GM18907 (cell line): ENCODE measurements at regions not wholly inside any gene's neighbourhood (a gene's known extent, or its start where the extent isn't known, plus 50 kb on each side); places are given as distances from the start of the nearest gene placed in this dataset.
"Not testable (repeated sequence)": the region's sequence is repeated elsewhere in the genome, so short reads cannot be mapped to it uniquely, and the experiment has no call there.

ENCODE experiments used
- ATAC-seq: cut with Tn5 transposase; IDR thresholded peaks from one replicate; pipeline ENCODE4 v1.9.1; 2021; ENCODE audit warnings: mild to moderate bottlenecking, moderate library complexity; ENCODE audit not compliant: unreplicated experiment

DNA sequence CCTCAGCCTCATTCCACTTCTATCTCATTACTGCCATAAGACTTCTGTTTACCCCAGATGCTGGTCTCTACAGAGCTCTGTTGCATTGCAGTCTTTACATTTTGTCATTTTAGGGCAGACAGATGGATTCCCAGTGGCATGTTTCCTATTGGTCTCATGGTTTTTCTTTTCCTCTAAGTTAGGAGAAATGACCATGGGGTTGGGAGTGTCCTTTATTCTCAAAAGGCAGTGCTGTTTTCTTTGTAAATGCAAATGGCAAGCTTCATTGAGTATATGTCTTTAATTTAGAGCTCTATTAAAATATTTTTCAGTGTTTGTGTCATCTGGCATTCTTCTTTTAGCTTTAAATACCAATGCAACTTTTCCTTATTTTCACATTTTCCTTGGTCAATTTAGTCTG, 57.0 kb downstream of the MSTN start:
- no peak for ATAC-seq

DNA sequence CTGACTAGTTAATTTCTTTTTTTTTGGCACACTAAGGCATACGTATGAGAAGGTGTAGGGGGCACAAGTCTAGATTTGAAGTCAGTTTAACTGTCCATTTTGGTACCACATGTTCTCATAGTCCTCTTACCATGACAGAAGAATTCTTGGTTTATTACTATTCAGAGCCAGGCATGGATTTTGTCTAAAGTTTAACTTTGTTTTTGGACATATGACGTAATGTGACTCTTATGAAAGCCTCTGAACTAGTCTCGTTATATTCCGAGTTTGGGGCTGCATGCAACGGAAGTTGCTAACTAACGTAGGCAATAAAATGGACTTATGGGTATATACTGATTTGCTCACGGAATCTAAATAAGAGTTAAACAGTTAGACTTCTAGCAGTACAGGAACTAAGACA, 62.9 kb downstream of the MSTN start:
- ATAC-seq = no peak

DNA sequence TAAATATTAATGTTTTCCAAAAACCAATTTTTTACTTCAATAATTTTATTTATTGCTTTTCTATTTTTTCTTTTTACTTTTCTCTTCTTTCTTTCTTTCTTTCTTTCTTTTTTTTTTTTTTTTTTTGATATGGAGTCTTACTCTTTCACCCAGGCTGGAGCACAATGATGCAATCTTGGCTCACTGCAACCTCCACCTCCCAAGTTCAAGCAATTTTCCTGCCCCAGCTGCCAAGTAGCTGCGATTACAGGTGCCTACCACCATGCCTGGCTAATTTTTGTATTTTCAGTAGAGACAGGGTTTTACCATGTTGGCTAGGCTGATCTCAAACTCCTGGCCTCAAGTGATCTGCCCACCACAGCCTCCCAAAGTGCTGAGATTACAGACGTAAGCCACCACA, 63.9 kb downstream of the MSTN start:
- not testable (repeated sequence) for ATAC-seq

DNA sequence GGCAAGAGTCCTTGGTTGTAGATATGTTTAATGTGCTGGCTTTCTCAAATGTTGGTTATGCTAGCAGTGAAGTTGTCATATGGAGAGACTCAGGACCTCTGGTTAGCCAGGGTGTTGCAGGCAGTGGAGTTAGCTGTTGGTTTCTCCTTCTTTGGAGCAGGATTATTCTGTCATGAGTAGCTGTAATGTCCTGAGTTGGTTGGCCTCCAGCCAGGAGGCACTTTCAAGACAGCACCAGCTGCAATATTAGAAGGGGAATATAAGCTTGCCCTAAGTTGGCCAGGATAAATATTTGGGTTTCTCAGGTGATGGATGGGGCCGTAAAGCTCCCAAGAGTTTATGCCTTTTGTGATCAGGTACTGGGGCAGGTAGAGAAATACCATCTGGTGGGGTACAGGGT, 65.5 kb downstream of the MSTN start:
- no peak for ATAC-seq

DNA sequence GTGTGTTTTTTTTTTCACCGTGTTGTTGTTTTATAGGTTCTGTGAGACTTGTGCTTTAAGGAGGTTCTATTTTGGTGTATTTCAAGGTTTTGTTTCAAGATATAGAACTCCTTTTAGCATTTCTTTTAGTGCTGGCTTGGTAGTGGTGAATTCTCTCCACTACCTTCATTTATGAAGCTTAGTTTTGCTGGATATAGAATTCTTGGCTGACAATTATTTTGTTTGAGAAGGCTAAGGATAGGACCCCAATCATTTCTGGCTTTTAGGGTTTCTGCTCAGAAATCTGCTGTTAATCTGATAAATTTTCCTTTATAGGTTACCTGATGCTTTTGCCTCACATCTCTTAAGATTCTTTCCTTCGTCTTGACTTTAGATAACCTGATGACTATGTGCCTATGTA, 66.8 kb downstream of the MSTN start:
- no peak for ATAC-seq

DNA sequence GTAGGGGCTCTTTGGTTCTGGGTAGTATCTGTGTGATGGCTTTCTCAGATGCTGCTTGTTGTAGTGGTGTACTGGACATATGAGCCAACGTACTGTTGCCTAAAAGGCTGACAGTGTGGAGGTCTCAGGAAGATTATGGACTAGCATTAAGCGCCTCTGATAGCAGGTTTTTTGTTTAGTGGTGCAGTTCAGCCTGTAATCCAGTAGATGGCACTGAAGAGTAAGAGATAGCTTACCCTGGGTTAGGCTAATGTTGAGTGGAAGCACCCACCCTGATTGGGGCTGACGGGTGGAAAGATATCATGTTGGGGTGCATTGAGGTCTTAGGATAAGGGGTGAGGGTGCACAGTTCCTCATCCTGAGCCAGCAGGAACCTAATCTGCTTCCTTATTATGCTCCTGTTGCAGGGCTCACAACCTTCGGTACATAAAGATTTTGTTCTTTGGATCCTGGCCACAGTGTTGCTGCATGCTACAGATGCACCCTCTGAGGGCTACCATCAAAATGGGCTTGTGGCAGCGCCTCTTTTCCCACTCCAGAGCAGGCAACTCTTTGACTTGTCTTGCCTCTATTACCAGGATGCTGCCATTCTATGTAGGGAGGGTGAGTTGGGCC, 79.6 kb downstream of the MSTN start:
- ATAC-seq = no peak

DNA sequence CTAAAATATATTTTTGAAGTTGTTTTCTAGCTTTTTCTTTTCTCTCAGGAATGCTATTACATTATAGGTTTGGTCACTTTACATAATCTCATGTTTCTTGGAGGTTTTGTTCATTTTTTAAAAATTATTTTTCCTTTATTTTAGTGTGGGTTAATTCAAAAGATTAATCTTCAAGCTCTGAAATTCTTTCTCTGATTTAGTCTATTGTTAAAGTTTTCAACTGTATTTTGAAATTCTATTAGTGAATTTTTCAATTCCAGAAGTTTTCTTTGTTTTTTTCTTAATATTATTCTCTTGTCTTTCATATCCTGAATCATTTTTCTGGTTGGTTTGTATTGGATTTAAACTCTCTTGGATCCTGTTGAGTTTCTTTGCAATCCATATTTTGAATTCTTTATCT, 80.4 kb downstream of the MSTN start:
- no peak for ATAC-seq

DNA sequence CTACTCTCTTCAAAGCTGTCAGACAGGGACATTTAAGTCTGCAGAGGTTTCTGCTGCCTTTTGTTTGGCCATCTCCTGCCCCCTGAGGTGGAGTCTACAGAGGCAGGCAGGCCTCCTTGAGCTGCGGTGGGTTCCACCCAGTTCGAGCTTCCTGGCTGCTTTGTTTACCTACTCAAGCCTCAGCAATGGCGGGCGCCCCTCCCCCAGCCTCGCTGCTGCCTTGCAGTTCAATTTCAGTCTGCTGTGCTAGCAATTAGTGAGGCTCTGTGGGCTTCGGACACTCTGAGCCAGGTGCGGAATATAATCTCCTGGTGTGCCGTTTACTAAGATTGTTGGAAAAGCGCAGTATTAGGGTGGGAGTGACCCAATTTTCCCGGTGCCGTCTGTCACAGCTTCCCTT, 86.0 kb downstream of the MSTN start:
- ATAC-seq = not testable (repeated sequence)

DNA sequence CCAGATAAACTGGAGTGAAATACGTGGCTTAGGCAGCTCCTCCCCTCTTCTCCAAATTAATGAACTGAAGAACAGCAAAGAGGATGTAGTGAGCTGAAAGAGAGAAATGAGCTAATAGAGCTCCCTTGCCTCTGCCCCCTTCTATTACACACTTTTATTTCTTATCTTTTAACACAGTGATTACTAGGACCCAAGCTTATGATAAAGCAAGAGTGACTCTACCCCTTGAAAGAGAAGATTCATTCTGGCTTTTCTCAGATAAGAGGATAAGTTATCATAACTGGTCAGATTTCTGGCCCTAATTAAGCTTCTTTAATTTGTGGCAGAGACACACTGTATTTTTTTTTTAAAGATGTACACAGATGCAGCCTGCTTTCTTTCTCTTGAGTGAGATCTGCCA, 102.2 kb downstream of the MSTN start:
- ATAC-seq = no peak

DNA sequence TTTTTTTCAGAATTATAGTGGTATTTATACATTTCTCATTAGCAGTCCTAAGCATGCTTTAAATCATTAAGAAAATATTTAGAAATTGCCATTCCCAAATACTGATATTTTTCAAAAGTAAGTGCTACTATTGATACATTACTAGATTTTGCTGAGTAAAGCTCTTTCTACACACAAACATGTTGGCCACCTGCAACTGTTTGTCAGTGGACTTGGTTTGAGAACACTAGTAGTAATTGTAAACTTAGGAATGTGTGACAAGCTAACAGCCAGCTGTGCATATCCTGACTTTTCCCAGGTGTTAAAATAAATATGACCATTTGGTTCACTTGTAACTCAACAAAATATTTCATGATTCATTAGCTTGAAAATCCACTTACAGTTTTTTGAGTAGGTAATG, 103.1 kb downstream of the MSTN start:
- ATAC-seq = no peak

DNA sequence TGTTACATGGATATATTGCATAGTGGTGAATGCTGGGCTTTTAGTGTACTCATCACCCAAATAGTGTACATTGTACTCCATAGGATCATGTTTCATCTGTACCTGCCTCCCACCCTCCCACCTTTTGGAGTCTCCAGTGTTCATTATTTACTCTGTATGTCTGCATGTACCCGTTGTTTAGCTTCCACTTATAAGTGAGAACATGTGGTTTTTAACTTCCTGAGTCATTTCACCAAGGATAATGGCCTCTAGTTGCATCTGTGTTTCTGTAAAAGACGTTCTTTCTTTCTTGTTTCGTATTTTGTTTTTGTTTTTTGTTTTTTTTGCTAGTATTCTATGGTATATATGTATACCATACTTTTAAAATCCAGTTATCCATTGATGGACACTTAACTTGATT, 107.5 kb downstream of the MSTN start:
- ATAC-seq = peak; percentile 64

DNA sequence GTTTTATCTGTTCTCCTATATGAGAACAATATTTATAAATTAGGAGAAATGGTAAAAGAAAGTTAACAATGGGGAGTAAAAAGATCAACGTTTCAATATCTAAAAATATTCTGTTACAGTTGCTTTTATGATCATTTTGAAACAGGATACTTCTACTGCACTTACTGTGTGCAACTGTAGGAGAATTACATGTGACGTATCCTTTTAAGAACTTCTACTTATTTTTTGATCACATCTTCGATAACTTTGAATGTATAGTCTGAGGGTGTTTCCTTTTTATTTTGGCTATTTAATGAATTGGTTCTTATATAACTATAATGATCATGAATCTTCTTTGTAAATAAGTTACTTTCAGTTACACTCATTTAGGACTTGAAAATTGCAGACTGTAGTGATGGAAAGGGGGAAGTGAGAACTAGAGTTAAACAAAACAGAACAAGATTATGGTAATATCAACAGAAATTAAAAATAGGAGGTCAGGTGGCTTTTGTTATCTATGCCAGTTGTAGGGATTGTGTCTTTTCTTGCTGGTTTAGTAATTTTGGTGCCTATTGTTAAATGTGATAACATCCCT, 109.9 kb downstream of the MSTN start:
- ATAC-seq = peak; percentile 93

DNA sequence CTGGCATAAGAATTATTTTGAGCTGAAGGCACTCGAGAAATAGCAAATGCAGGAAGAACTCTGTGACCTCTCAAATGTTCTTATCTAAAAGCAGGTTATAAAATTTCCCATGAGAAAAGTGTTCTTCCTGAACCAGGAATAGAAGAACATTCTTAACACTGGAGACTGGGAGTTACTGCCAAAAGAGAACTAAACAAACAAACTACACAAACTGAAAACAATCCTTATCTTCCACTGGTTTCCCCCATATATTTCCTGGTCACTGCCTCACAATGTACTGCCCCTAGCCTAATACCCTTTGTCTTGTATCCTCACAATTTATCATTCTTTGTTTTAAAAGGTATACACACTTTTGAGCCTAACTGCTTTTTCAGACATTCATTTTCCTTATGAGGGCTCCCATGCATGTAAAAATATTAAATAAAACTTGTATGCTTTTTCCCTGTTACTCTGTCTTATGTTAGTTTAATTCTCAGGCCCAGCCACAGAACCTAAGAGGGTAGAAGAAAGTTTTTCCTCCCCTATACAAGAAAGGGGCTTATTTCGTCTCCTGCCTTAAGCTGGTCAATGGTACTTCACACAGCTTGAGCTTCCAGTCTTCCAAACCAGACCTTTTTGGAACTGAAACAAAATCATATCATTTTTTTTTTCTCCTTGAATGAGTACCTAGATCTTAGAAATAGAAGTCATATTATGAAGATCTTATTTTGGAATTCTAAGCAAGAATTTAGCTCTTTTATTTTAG, 110.6 kb downstream of the MSTN start:
- ATAC-seq = peak; percentile 25

DNA sequence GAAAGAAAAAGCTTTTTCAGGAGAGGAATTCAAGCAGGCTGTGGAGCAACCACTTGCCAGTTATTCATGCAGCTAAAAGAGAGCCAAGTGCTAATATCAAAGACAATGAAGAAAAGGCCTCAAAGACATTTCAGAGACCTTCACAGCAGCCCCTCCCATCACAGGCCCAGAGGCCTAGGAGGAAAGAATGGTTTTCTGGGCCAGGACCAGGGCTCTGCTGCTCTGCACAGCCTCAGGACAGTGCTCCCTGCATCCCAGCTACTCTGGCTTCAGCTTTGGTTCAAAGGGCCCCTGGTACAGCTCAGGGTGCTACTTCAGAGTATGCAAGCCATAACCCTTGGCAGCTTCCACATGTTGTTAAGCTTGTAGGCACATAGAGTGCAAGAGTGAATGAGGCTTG, 119.5 kb downstream of the MSTN start:
- ATAC-seq = no peak

DNA sequence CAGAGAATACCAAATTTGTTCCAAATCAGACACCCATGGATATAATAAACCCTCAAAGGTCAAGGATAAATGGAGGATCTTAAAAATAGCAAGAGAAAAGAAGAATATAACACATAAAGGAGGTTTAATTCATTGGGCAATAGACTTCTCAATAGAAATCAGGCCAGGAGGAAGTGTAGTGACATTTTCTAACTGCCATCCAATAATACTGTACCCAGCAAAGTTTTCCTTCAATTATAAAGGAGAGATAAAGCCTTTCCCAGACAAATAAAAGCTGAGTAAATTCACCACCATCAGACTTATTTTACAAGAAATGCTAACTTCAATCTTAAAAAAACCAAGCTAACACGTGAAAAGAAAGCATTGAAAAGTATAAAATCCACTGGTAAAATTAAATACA, 121.6 kb downstream of the MSTN start:
- ATAC-seq = no peak

DNA sequence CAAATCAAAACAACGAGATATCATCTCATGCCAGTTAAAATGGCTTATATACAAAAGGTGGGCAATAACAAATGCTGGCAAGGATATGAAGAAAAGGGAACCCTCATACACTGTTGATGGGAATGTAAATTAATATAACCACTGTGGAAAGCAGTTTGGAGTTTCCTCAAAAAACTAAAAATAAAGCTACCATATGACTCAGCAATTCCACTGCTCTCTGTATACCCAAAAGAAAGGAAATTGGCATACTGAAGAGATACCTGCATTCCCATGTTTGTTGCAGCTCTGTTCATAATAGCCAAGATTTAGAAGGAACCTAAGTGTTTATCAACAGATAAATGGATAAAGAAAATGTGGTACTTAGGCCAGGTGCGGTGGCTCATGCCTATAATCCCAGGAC, 124.8 kb downstream of the MSTN start:
- ATAC-seq = no peak

DNA sequence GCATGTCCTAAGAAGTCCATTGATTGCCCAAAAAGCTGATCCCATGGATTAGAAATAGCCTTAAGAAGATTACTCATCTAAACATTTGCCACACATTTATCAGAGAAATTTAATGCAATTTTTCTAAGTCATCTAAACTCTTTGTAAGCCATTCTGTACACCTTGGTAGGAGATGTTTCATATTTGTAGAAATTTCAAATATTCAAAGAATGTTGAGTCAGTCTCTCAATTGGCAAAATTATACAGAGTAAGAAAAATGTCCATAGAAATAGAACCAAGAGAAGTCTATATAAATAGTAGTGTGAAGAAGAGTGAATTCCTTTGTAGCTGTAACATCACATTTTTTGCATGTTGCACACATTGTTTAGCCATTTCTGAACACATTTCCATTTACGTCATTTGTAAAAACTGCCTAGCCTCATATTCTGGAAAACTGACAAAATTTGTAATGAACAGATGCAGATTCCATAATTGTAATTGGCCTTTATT, 128.6 kb downstream of the MSTN start:
- ATAC-seq = no peak

DNA sequence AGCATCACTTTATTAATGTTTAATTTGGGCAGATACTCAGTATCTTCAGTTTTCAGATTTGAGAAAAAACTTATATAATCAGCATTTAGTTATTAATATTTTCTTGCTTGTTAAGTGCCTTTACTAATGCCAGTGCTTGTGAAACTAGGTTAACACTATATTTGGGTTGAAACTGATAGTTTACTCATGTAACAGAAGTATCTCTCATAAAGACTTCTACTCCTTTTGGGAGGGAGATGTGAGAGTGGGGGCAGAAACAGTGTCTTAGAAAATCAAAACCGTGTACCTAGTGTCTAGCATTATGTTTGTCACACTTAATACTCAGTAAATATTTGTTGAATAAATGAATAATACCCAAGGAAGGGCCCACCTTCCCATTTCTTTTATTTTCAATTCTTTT, 129.5 kb downstream of the MSTN start:
- ATAC-seq = peak; percentile 95

DNA sequence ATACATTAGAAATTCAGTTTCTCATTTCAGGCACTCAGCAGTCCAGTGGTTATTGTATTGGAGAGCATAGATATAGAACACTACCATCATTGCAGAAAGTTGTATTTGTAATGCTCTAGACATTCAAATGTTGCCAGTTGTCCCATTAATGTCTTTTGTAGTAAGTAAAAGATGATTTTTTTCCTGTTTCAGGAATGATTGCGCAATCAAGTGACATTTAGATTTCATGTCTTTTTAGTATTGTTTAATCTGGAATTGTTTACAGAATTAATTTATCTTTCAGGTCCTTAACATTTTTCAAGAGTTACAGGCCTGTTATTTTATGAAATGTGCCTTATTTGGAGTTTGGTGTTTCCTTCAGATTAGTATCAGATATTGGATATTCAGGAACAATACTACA, 134.7 kb downstream of the MSTN start:
- ATAC-seq = no peak
